A673 (cell line): ENCODE measurements at regions not wholly inside any gene's neighbourhood (a gene's known extent, or its start where the extent isn't known, plus 50 kb on each side); places are given as distances from the start of the nearest gene placed in this dataset.

ENCODE experiments used
- CTCF ChIP-seq: fragments of 300-800, 200-600 bp; sonication (generic); conservative IDR thresholded peaks from 2 replicates; pipeline ENCODE4 v1.5.1; 2017; ENCODE audit warnings: low read depth, mild to moderate bottlenecking, antibody characterized with exemption, low read length, moderate library complexity, mixed read lengths
- EZH2 ChIP-seq: fragments of 200-600 bp; sonication (generic); IDR thresholded peaks from 2 replicates; pipeline ENCODE4 v1.6.1; 2017; ENCODE audit warnings: borderline replicate concordance, low read depth, mild to moderate bottlenecking, mixed read lengths, antibody characterized with exemption, low read length; ENCODE audit not compliant: poor library complexity, severe bottlenecking

- TF ChIP-seq CTCF = no peak
- no peak for TF ChIP-seq EZH2
Observed at GRCh38 chr15:68524753-68525584, 53.8 kb upstream of the CORO2B start.
